B cell (primary cell): ENCODE measurements at regions not wholly inside any gene's neighbourhood (a gene's known extent, or its start where the extent isn't known, plus 50 kb on each side); places are given as distances from the start of the nearest gene placed in this dataset.

Experiments used
- ATAC-seq: fragments of 200-7000 bp; cut with Tn5 transposase; one replicate; pipeline ENCODE4 v1.10.0; 2021; ENCODE audit warnings: low read depth, mild to moderate bottlenecking, moderate number of reproducible peaks, moderate library complexity
- CTCF ChIA-PET: fragments of 350-600 bp; sonication (Branson Sonifier 250); formaldehyde crosslinking; loops from one replicate; lab custom pipeline; 2021; ENCODE audit warnings: antibody characterized with exemption, inconsistent platforms; lab: Charles Lee
- POLR2A ChIA-PET: fragments of 350-600 bp; sonication (Branson Sonifier 250); formaldehyde crosslinking; loops from one replicate; lab custom pipeline; 2021; ENCODE audit warnings: antibody characterized with exemption; lab: Charles Lee
- DNase-seq: peaks from one replicate; pipeline ENCODE4 v3.0.0; 2013
- H2AFZ ChIP-seq: 2 replicates; pipeline ENCODE4 v1.6.1; 2012; ENCODE audit warnings: mild to moderate bottlenecking, low read depth, low read length; ENCODE audit not compliant: insufficient read depth, poor library complexity, severe bottlenecking
- H3K27ac ChIP-seq, 2 donors: 1 replicate in 1 of 2; 2 replicates in 1 of 2; pipeline ENCODE4 v1.5.1; 2012 to 2013; ENCODE audit warnings: low read length in 2 of 2, mild to moderate bottlenecking in 2 of 2, moderate library complexity in 1 of 2
- H3K27me3 ChIP-seq, 4 experiments: fragments of 200-600 bp in 1 of 4; sonication (generic) in 1 of 4; replicated peaks in 1 of 4; 1 replicate in 2 of 4; 2 replicates in 2 of 4; pipeline versions ENCODE4 v1.6.1 to v1.7.0; 2013 to 2016; ENCODE audit warnings: low read length in 3 of 4, mild to moderate bottlenecking in 2 of 4, mixed read lengths in 1 of 4, moderate library complexity in 1 of 4; ENCODE audit not compliant: insufficient read depth in 4 of 4, control insufficient read depth in 3 of 4; ENCODE audit errors: control extremely low read depth in 1 of 4
- H3K36me3 ChIP-seq, 2 experiments: replicated peaks in 1 of 2; 1 replicate in 1 of 2; 2 replicates in 1 of 2; pipeline versions ENCODE4 v1.6.1 to v1.7.1; 2013; ENCODE audit warnings: low read length in 1 of 2; ENCODE audit not compliant: insufficient read depth in 2 of 2, control insufficient read depth in 1 of 2; ENCODE audit errors: control extremely low read depth in 1 of 2, extremely low read depth in 1 of 2
- H3K4me1 ChIP-seq, 2 donors: fragments of 200-600 bp in 1 of 2; sonication (generic) in 1 of 2; 1 replicate in 1 of 2; 2 replicates in 1 of 2; pipeline versions ENCODE4 v1.5.1 to v1.6.1; 2013 to 2017; ENCODE audit warnings: low read length in 2 of 2; ENCODE audit not compliant: control insufficient read depth in 2 of 2, insufficient read depth in 2 of 2
- H3K4me2 ChIP-seq: replicated peaks from 2 replicates; pipeline ENCODE3; 2012; ENCODE audit warnings: mild to moderate bottlenecking, low read depth, low read length; ENCODE audit not compliant: poor library complexity, severe bottlenecking
- H3K4me3 ChIP-seq, 5 experiments: fragments of 200-600 bp in 1 of 5; sonication (generic) in 1 of 5; 1 replicate in 3 of 5; 2 replicates in 2 of 5; pipeline versions ENCODE4 v1.5.1 to v1.7.0; 2011 to 2016; ENCODE audit warnings: low read length in 4 of 5, mild to moderate bottlenecking in 4 of 5, low read depth in 2 of 5, control low read depth in 1 of 5, moderate library complexity in 1 of 5; ENCODE audit not compliant: insufficient read depth in 1 of 5; ENCODE audit errors: control extremely low read depth in 1 of 5, extremely low read depth in 1 of 5
- H3K79me2 ChIP-seq: fragments of 200-600 bp; sonication (generic); one replicate; pipeline ENCODE4 v1.6.0; 2016; ENCODE audit warnings: low read length; ENCODE audit not compliant: control insufficient read depth, insufficient read depth
- H3K9ac ChIP-seq: fragments of 200-600 bp; sonication (generic); 2 replicates; pipeline ENCODE4 v1.6.1; 2017; ENCODE audit warnings: mild to moderate bottlenecking, low read length, moderate library complexity
- H3K9me3 ChIP-seq, 3 donors: one replicate each; pipeline versions ENCODE4 v1.6.1 to v1.7.1; 2013; ENCODE audit warnings: low read length in 2 of 3; ENCODE audit not compliant: control insufficient read depth in 2 of 3, insufficient read depth in 1 of 3; ENCODE audit errors: control extremely low read depth in 1 of 3
- H4K20me1 ChIP-seq: 2 replicates; pipeline ENCODE4 v1.6.0; 2012; ENCODE audit warnings: mild to moderate bottlenecking, low read length; ENCODE audit not compliant: insufficient read depth, control insufficient read depth, poor library complexity, severe bottlenecking
- H3K27ac Mint-ChIP-seq: one replicate; pipeline ENCODE4 v1.8.0; 2021; ENCODE audit warnings: mixed read lengths
- H3K27me3 Mint-ChIP-seq: one replicate; pipeline ENCODE4 v1.8.0; 2021; ENCODE audit warnings: mixed read lengths
- H3K4me1 Mint-ChIP-seq: one replicate; pipeline ENCODE4 v1.8.0; 2021; ENCODE audit warnings: mixed read lengths
- H3K4me3 Mint-ChIP-seq: one replicate; pipeline ENCODE4 v1.8.0; 2021; ENCODE audit warnings: mixed read lengths
- H3K9me3 Mint-ChIP-seq: one replicate; pipeline ENCODE4 v1.8.0; 2022; ENCODE audit warnings: mixed read lengths; ENCODE audit not compliant: insufficient read depth
- EZH2 ChIP-seq: IDR thresholded peaks from 2 replicates; pipeline ENCODE4 v1.6.1; 2012; ENCODE audit warnings: borderline replicate concordance, low read depth, mild to moderate bottlenecking, moderate library complexity, low read length; ENCODE audit not compliant: insufficient read depth, poor library complexity, severe bottlenecking
- WGBS: methylation state at CpG from one replicate; pipeline ENCODE4 v1.1.5; 2013; ENCODE audit warnings: missing lambda C conversion rate; ENCODE audit not compliant: insufficient coverage; 5-methylcytosine and 5-hydroxymethylcytosine counted together
- intact Hi-C: fragments of 100-400 bp; cut with micrococcal nuclease; formaldehyde crosslinking; loops from one replicate; pipeline ENCODE4 v1.10.0; 2022
- TF ChIP-seq, protein P1 (sequence below): fragments of 200-600 bp; IDR thresholded peaks from one replicate; pipeline ENCODE4 v1.8.0; 2022; ENCODE audit warnings: antibody characterized with exemption, mild to moderate bottlenecking

DNA sequence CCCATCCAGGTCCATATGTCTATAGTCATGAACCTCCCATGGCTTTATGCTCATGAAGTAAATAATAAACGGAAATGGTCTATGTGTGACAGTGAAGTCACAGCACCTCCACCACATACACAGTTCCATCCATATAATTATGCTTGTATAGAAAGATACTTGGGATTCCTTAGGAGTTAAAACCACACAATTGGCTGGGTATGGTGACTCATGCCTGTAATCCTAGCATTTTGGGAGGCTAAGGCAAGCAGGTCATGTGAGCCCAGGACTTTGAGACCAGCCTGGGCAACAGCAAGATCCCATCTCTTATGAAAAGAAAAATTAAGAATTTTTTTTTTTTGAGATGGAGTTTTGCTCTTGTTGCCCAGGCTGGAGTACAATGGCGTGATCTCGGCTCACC lies 55.6 kb upstream of the RBM47 start:
- Histone ChIP-seq H3K4me2 (no peak overlapping the region), H4K20me1 (no peaks in the 10 kb centered on the region), H3K4me1 (no peaks in the 10 kb centered on the region), H3K9ac (no peak overlapping the region), H3K79me2 (no peaks in the 10 kb centered on the region), H3K27ac (no peak overlapping the region), H2AFZ (no peak overlapping the region), H3K27me3 (no peaks in the 10 kb centered on the region), H3K4me3 (no peak overlapping the region), H3K36me3 (no peaks in the 10 kb centered on the region), H3K9me3 (no peaks in the 10 kb centered on the region)
- H3K4me3 Mint-ChIP-seq = no peak overlapping the region
- ATAC-seq (no peak), DNase-seq (no peak)
- H3K27me3 Mint-ChIP-seq = peaks cover 5% of the 10 kb centered on the region
- H3K4me1 Mint-ChIP-seq = no peaks in the 10 kb centered on the region
- H3K27ac Mint-ChIP-seq = no peak overlapping the region
- TF ChIP-seq, protein P1, sequence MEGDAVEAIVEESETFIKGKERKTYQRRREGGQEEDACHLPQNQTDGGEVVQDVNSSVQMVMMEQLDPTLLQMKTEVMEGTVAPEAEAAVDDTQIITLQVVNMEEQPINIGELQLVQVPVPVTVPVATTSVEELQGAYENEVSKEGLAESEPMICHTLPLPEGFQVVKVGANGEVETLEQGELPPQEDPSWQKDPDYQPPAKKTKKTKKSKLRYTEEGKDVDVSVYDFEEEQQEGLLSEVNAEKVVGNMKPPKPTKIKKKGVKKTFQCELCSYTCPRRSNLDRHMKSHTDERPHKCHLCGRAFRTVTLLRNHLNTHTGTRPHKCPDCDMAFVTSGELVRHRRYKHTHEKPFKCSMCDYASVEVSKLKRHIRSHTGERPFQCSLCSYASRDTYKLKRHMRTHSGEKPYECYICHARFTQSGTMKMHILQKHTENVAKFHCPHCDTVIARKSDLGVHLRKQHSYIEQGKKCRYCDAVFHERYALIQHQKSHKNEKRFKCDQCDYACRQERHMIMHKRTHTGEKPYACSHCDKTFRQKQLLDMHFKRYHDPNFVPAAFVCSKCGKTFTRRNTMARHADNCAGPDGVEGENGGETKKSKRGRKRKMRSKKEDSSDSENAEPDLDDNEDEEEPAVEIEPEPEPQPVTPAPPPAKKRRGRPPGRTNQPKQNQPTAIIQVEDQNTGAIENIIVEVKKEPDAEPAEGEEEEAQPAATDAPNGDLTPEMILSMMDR = no peak
- no peak for TF ChIP-seq EZH2
- intact Hi-C loops = no loop called here
- WGBS = 100% methylated on average over 2 of the region's 3 CpGs
- H3K9me3 Mint-ChIP-seq = no peaks in the 10 kb centered on the region
- ChIA-PET POLR2A (no interaction called here), CTCF (no interaction called here)

DNA sequence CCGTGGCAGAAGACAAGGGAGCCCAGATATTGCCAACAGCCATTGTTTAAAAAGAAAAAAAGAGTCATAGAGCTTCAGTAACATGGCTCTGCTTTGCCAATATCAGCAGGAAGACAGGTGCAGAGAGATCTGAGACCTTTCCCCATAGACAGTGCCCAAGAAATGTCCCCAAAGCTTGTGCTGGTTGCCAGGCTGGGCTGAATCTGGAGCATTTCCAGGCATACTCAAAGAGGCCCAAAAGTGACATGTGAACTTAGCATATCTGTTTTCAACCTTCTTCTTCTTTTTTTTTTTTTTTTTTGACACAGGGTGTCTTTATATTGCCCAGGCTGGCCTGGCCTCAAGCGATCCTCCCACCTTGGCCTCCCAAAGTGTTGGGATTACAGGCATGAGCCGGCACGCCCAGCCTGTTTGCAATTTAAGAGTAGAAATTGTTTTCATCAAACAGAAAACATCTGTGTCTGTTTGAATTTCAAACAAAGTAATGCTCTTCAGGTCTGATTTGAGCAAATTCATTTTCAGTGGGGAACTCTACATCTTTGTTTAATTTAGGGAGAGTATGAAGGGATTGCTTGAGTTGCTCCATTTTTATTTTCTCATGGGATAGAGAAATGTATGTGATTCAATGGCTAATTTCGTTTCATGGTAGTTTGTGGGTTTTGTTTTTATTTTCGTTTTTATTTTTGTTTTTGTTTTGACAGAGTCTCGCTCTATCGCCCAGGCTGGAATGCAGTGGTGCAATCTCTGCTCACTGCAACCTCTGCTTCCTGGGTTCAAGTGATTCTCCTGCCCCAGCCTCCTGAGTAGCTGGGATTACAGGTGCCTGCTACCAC lies 56.6 kb upstream of the RBM47 start:
- no peaks in the 10 kb centered on the region for H3K36me3 ChIP-seq
- WGBS = 100% methylated on average over 7 of the region's 8 CpGs
- ATAC-seq (no peak), DNase-seq (no peak)
- ChIA-PET POLR2A (no interaction called here), CTCF (no interaction called here)
- H3K4me1 ChIP-seq = no peaks in the 10 kb centered on the region
- no peak overlapping the region for H3K27ac ChIP-seq
- intact Hi-C loops = no loop called here
- H3K4me3 Mint-ChIP-seq = no peak overlapping the region
- no peaks in the 10 kb centered on the region for H4K20me1 ChIP-seq
- H3K4me3 ChIP-seq = no peak overlapping the region
- H3K9me3 ChIP-seq = no peaks in the 10 kb centered on the region
- H3K4me2 ChIP-seq = no peak overlapping the region
- H3K79me2 ChIP-seq = no peaks in the 10 kb centered on the region
- peaks cover 4% of the 10 kb centered on the region for H3K27me3 Mint-ChIP-seq
- H3K9ac ChIP-seq = no peak overlapping the region
- H3K4me1 Mint-ChIP-seq = no peaks in the 10 kb centered on the region
- H3K27ac Mint-ChIP-seq = no peak overlapping the region
- no peak for TF ChIP-seq EZH2
- TF ChIP-seq, protein P1 = no peak
- no peaks in the 10 kb centered on the region for H3K27me3 ChIP-seq
- H3K9me3 Mint-ChIP-seq = peaks cover 2% of the 10 kb centered on the region
- no peak overlapping the region for H2AFZ ChIP-seq
